H1 (cell line): ENCODE measurements at regions not wholly inside any gene's neighbourhood (a gene's known extent, or its start where the extent isn't known, plus 50 kb on each side); places are given as distances from the start of the nearest gene placed in this dataset.

Experiments used
- CTCF ChIA-PET: fragments of 300-600 bp; sonication (Branson Sonifier 250); formaldehyde crosslinking; loops from one replicate; lab custom pipeline; 2021; ENCODE audit not compliant: partially characterized antibody; lab: Charles Lee
- POLR2A ChIA-PET: fragments of 300-600 bp; sonication (Branson Sonifier 250); formaldehyde crosslinking; loops from one replicate; lab custom pipeline; 2021; ENCODE audit warnings: inconsistent platforms; ENCODE audit not compliant: partially characterized antibody; lab: Charles Lee
- DNase-seq, 2 experiments: peaks; one replicate each; pipeline versions ENCODE4 v3.0.0 to v3.0.0-alpha.2; 2010 to 2022; ENCODE audit warnings: low spot score in 2 of 2, low read depth in 1 of 2, mixed read lengths in 1 of 2
- FAIRE-seq: peaks from 2 replicates; lab custom pipeline; 2011; peaks lifted over from hg19 to GRCh38; lab: Jason Lieb, UNC
- H2AFZ ChIP-seq: 2 replicates; pipeline ENCODE4 v1.8.1; 2012; ENCODE audit warnings: low read length, inconsistent platforms
- H2AK5ac ChIP-seq: 2 replicates; pipeline ENCODE4 v1.6.1; 2013; ENCODE audit warnings: low read depth, low read length
- H2BK120ac ChIP-seq: replicated peaks from 2 replicates; pipeline ENCODE3; 2013; ENCODE audit warnings: low read depth, low read length, inconsistent platforms
- H2BK12ac ChIP-seq: 2 replicates; pipeline ENCODE4 v1.6.1; 2013; ENCODE audit warnings: low read depth, low read length
- H2BK15ac ChIP-seq: 2 replicates; pipeline ENCODE4 v1.6.1; 2013; ENCODE audit warnings: low read length
- H2BK20ac ChIP-seq: 2 replicates; pipeline ENCODE4 v1.6.1; 2013; ENCODE audit warnings: low read length
- H2BK5ac ChIP-seq: 2 replicates; pipeline ENCODE4 v1.6.1; 2013; ENCODE audit warnings: low read depth, low read length
- H3K14ac ChIP-seq: 2 replicates; pipeline ENCODE4 v1.6.1; 2013; ENCODE audit warnings: inconsistent platforms; ENCODE audit not compliant: insufficient read length
- H3K18ac ChIP-seq: 2 replicates; pipeline ENCODE4 v1.6.1; 2013; ENCODE audit warnings: low read length; ENCODE audit errors: extremely low read depth
- H3K23ac ChIP-seq: 2 replicates; pipeline ENCODE4 v1.6.1; 2013; ENCODE audit warnings: inconsistent platforms; ENCODE audit not compliant: insufficient read length
- H3K23me2 ChIP-seq: 2 replicates; pipeline ENCODE4 v1.6.1; 2013; ENCODE audit warnings: low read depth, low read length
- H3K27ac ChIP-seq: 2 replicates; pipeline ENCODE4 v1.6.1; 2011; ENCODE audit warnings: low read depth, low read length, inconsistent platforms
- H3K27me3 ChIP-seq, 4 experiments: replicated peaks in 1 of 4; 1 replicate in 1 of 4; 2 replicates in 3 of 4; pipeline versions ENCODE4 v1.6.1 to v1.8.1; 2011 to 2013; ENCODE audit warnings: low read length in 3 of 4, mild to moderate bottlenecking in 3 of 4, inconsistent platforms in 2 of 4, mixed read lengths in 2 of 4, moderate library complexity in 1 of 4; ENCODE audit not compliant: control insufficient read depth in 3 of 4, insufficient read depth in 3 of 4; ENCODE audit errors: extremely low read depth in 1 of 4
- H3K36me3 ChIP-seq, 4 experiments: 2 replicates each; pipeline versions ENCODE4 v1.6.1 to v1.8.1; 2011 to 2013; ENCODE audit warnings: mild to moderate bottlenecking in 4 of 4, low read length in 3 of 4, moderate library complexity in 2 of 4, control low read depth in 1 of 4, inconsistent platforms in 1 of 4; ENCODE audit not compliant: insufficient read depth in 4 of 4, control insufficient read depth in 2 of 4
- H3K4ac ChIP-seq: replicated peaks from 2 replicates; pipeline ENCODE3; 2013; ENCODE audit warnings: low read length, low read depth, mixed read lengths, inconsistent platforms; ENCODE audit not compliant: insufficient read length
- H3K4me1 ChIP-seq, 4 experiments: replicated peaks in 1 of 4; 1 replicate in 1 of 4; 2 replicates in 3 of 4; pipeline versions ENCODE4 v1.6.1 to v1.8.1; 2011 to 2013; ENCODE audit warnings: low read length in 3 of 4, inconsistent platforms in 2 of 4, mixed read lengths in 1 of 4; ENCODE audit not compliant: insufficient read depth in 4 of 4, control insufficient read depth in 3 of 4
- H3K4me2 ChIP-seq, 2 experiments: 2 replicates each; pipeline versions ENCODE4 v1.6.1 to v1.8.1; 2011 to 2013; ENCODE audit warnings: low read depth in 2 of 2, low read length in 2 of 2, control low read depth in 1 of 2, inconsistent platforms in 1 of 2, mild to moderate bottlenecking in 1 of 2; ENCODE audit not compliant: insufficient read depth in 1 of 2
- H3K4me3 ChIP-seq, 4 experiments: fragments of 200-600, 300-600 bp in 1 of 4; sonication (generic), shearing (Covaris generic), sonication (Bioruptor Twin) in 1 of 4; 2 replicates each; pipeline versions ENCODE4 v1.5.1 to v1.8.1; 2011 to 2016; ENCODE audit warnings: low read length in 4 of 4, low read depth in 3 of 4, control low read depth in 2 of 4, inconsistent platforms in 2 of 4, mild to moderate bottlenecking in 2 of 4, mixed read lengths in 1 of 4, moderate library complexity in 1 of 4; ENCODE audit not compliant: insufficient read depth in 2 of 4; ENCODE audit errors: extremely low read depth in 1 of 4
- H3K56ac ChIP-seq: replicated peaks from 2 replicates; pipeline ENCODE3; 2013; ENCODE audit warnings: low read depth, mild to moderate bottlenecking, mixed read lengths, low read length, inconsistent platforms; ENCODE audit not compliant: insufficient read length
- H3K79me1 ChIP-seq: 2 replicates; pipeline ENCODE4 v1.6.1; 2013; ENCODE audit warnings: low read depth, low read length, control low read depth
- H3K79me2 ChIP-seq, 2 experiments: 2 replicates each; pipeline versions ENCODE4 v1.6.1 to v1.8.1; 2012 to 2013; ENCODE audit warnings: low read length in 2 of 2, mild to moderate bottlenecking in 2 of 2, inconsistent platforms in 1 of 2; ENCODE audit not compliant: insufficient read depth in 2 of 2, control insufficient read depth in 1 of 2
- H3K9ac ChIP-seq, 4 experiments: replicated peaks in 1 of 4; 1 replicate in 1 of 4; 2 replicates in 3 of 4; pipeline versions ENCODE4 v1.6.1 to v1.8.1; 2011 to 2013; ENCODE audit warnings: low read depth in 3 of 4, low read length in 3 of 4, control low read depth in 2 of 4, mild to moderate bottlenecking in 2 of 4, moderate library complexity in 2 of 4, inconsistent platforms in 1 of 4; ENCODE audit errors: extremely low read depth in 1 of 4
- H3K9me3 ChIP-seq, 2 experiments: 2 replicates each; pipeline versions ENCODE4 v1.6.1 to v1.8.1; 2012 to 2013; ENCODE audit warnings: mild to moderate bottlenecking in 2 of 2, moderate library complexity in 2 of 2, control low read depth in 1 of 2, inconsistent platforms in 1 of 2, low read depth in 1 of 2, low read length in 1 of 2, mixed read lengths in 1 of 2; ENCODE audit not compliant: insufficient read depth in 2 of 2
- H4K20me1 ChIP-seq, 2 experiments: replicated peaks in 1 of 2; 2 replicates each; pipeline versions ENCODE3 to v1.8.1; 2011 to 2013; ENCODE audit warnings: inconsistent platforms in 2 of 2, low read length in 2 of 2, mild to moderate bottlenecking in 1 of 2; ENCODE audit not compliant: insufficient read depth in 2 of 2, control insufficient read depth in 1 of 2
- H4K5ac ChIP-seq: 2 replicates; pipeline ENCODE4 v1.6.1; 2013; ENCODE audit warnings: low read length, low read depth, mixed read lengths, inconsistent platforms; ENCODE audit not compliant: insufficient read length
- H4K8ac ChIP-seq: 2 replicates; pipeline ENCODE4 v1.8.0; 2013; ENCODE audit warnings: mild to moderate bottlenecking, moderate library complexity, low read length, inconsistent platforms; ENCODE audit not compliant: insufficient read depth; ENCODE audit errors: extremely low read depth
- H4K91ac ChIP-seq: replicated peaks from 2 replicates; pipeline ENCODE3; 2013; ENCODE audit warnings: low read length, mixed read lengths, inconsistent platforms; ENCODE audit not compliant: insufficient read length
- BCL11A ChIP-seq, 2 experiments: IDR thresholded peaks; one replicate each; pipeline ENCODE4 v1.6.1; 2011; ENCODE audit warnings: low read depth in 2 of 2, low read length in 2 of 2, mild to moderate bottlenecking in 2 of 2
- CREB1 ChIP-seq: IDR thresholded peaks from 2 replicates; pipeline ENCODE4 v1.6.1; 2012; ENCODE audit warnings: inconsistent platforms
- RAD21 ChIP-seq, 2 experiments: IDR thresholded peaks in 1 of 2; conservative IDR thresholded peaks in 1 of 2; 2 replicates each; pipeline ENCODE4 v1.6.1; 2011; ENCODE audit warnings: low read depth in 2 of 2, low read length in 2 of 2, improper control_type of control experiment in 1 of 2, inconsistent platforms in 1 of 2, mild to moderate bottlenecking in 1 of 2, moderate library complexity in 1 of 2
- RNF2 ChIP-seq: fragments of 200-900, 300-1000 bp; sonication (generic); IDR thresholded peaks from 2 replicates; pipeline ENCODE4 v1.7.1; 2016; ENCODE audit warnings: borderline replicate concordance, low read depth, mild to moderate bottlenecking, antibody characterized with exemption, low read length; ENCODE audit not compliant: poor library complexity, severe bottlenecking; ENCODE audit errors: missing control alignments
- SIX5 ChIP-seq: IDR thresholded peaks from 2 replicates; pipeline ENCODE4 v1.6.1; 2011; ENCODE audit warnings: mild to moderate bottlenecking, low read depth, low read length
- SUZ12 ChIP-seq: fragments of 200-600 bp; sonication (generic); IDR thresholded peaks from 2 replicates; pipeline ENCODE4 v1.6.1; 2012; ENCODE audit warnings: mild to moderate bottlenecking, inconsistent platforms, low read length, moderate library complexity, mixed read lengths
- TAF1 ChIP-seq: IDR thresholded peaks from 2 replicates; pipeline ENCODE4 v1.6.1; 2011; ENCODE audit warnings: mild to moderate bottlenecking, low read depth, low read length
- TCF12 ChIP-seq: IDR thresholded peaks from 2 replicates; pipeline ENCODE4 v1.6.1; 2011; ENCODE audit warnings: low read depth, mild to moderate bottlenecking, low read length
- WGBS, 2 experiments: shearing (Covaris generic) in 1 of 2; methylation state at CpG; one replicate each; pipeline versions ENCODE4 v1.1.6 to v1.1.7; 2013 to 2015; ENCODE audit warnings: low lambda C conversion rate in 2 of 2, mixed read lengths in 2 of 2, inconsistent platforms in 1 of 2, low coverage in 1 of 2, missing lambda C conversion rate in 1 of 2; ENCODE audit not compliant: insufficient replicate concordance in 2 of 2, insufficient coverage in 1 of 2, insufficient read length in 1 of 2; ENCODE audit errors: extremely low coverage in 1 of 2, missing lambda C conversion rate in 1 of 2; 5-methylcytosine and 5-hydroxymethylcytosine counted together
- TF ChIP-seq, protein P1 (sequence below): IDR thresholded peaks from 2 replicates; pipeline ENCODE4 v1.6.1; 2012; ENCODE audit warnings: low read length, inconsistent platforms

DNA sequence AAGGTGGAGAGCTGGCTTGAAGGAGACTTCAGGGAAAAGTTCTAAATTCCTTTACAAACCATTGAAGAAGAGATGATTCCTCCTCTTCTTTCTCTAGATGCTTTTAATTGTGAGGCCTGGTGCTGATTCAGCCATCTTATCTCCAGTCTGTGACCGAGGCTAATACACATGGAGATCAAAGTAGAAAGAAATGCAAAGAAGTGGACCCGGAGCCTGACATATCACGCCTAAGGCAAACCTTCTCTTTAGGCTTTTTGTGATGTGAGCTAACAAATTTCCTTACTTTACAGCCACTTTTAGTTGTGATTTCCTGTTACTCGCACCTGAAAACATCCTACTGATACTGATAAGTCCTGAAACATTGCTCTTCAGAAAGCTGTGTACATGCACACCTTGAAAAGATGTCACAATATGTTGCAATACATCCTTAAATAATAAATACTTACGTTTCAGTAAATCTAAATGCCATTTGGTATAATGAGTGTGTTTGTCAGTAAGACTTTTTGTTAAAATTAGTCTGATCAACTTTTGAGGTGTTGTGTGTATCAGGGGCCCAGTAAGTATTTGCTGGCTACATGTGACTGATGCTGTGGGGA, 192.4 kb downstream of the BAMBI start:
- Histone ChIP-seq H2BK5ac (no peak overlapping the region), H3K9ac (no peak overlapping the region), H3K56ac (no peak overlapping the region), H3K23ac (no peak overlapping the region), H4K8ac (no peak overlapping the region), H4K20me1 (no peaks in the 10 kb centered on the region), H3K4me1 (no peaks in the 10 kb centered on the region), H2AK5ac (no peak overlapping the region), H3K23me2 (no peaks in the 10 kb centered on the region), H3K27ac (no peak overlapping the region), H3K14ac (no peak overlapping the region), H3K9me3 (no peaks in the 10 kb centered on the region), H3K36me3 (no peaks in the 10 kb centered on the region), H4K5ac (no peak overlapping the region), H3K4me2 (no peak overlapping the region), H3K79me2 (no peaks in the 10 kb centered on the region), H2BK20ac (no peak overlapping the region), H3K27me3 (no peaks in the 10 kb centered on the region), H2BK12ac (no peak overlapping the region), H4K91ac (no peak overlapping the region), H3K4ac (no peak overlapping the region), H2BK120ac (no peak overlapping the region), H3K4me3 (no peak overlapping the region), H2AFZ (no peak overlapping the region), H3K79me1 (no peaks in the 10 kb centered on the region), H3K18ac (no peak overlapping the region), H2BK15ac (no peak overlapping the region)
- no peak for FAIRE-seq
- CTCF ChIA-PET = interaction anchor here (1.2 kb wide), 1 partner anchor 123 kb away, joined by 4 read pairs; no protein-coding TSS in a partner anchor
- POLR2A ChIA-PET = no interaction called here
- no peak for DNase-seq
- 75% methylated on average over 5 of the region's 5 CpGs; no CpG with 5 or more reads in 1 of the 2 experiments for WGBS, 2 experiments
- TF ChIP-seq TCF12 (no peak), CREB1 (no peak), RAD21 (IDR thresholded peaks at IDR 0.05 in 1 of 2, conservative IDR thresholded peaks at IDR 0.05 in 1 of 2; ENCODE audit: low read depth in 2 of 2, low read length in 2 of 2) (no peak), SUZ12 (no peak), SIX5 (no peak), RNF2 (no peak), TAF1 (no peak), BCL11A (IDR thresholded peaks at IDR 0.05; ENCODE audit: low read depth in 2 of 2, low read length in 2 of 2) (no peak)
- TF ChIP-seq, protein P1, sequence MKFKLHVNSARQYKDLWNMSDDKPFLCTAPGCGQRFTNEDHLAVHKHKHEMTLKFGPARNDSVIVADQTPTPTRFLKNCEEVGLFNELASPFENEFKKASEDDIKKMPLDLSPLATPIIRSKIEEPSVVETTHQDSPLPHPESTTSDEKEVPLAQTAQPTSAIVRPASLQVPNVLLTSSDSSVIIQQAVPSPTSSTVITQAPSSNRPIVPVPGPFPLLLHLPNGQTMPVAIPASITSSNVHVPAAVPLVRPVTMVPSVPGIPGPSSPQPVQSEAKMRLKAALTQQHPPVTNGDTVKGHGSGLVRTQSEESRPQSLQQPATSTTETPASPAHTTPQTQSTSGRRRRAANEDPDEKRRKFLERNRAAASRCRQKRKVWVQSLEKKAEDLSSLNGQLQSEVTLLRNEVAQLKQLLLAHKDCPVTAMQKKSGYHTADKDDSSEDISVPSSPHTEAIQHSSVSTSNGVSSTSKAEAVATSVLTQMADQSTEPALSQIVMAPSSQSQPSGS = no peak
